H9 (cell line): ENCODE measurements at regions not wholly inside any gene's neighbourhood (a gene's known extent, or its start where the extent isn't known, plus 50 kb on each side); places are given as distances from the start of the nearest gene placed in this dataset.

Source experiments
- DNase-seq: peaks from one replicate; pipeline ENCODE4 v3.0.0-alpha.2; 2017
- H2AFZ ChIP-seq: one replicate; pipeline ENCODE4 v1.6.1; 2013; ENCODE audit warnings: mild to moderate bottlenecking, low read length, control low read depth, moderate library complexity
- H2AK5ac ChIP-seq: 2 replicates; pipeline ENCODE4 v1.6.1; 2013; ENCODE audit warnings: low read length, control low read depth, mixed read lengths; ENCODE audit not compliant: insufficient read length
- H2BK120ac ChIP-seq: one replicate; pipeline ENCODE4 v1.6.1; 2013; ENCODE audit warnings: low read depth, mild to moderate bottlenecking, low read length, control low read depth, inconsistent platforms; ENCODE audit not compliant: poor library complexity, severe bottlenecking
- H2BK12ac ChIP-seq: 2 replicates; pipeline ENCODE4 v1.6.1; 2013; ENCODE audit warnings: low read length, control low read depth, mixed read lengths, low read depth; ENCODE audit not compliant: insufficient read length
- H2BK15ac ChIP-seq: 2 replicates; pipeline ENCODE4 v1.6.1; 2013; ENCODE audit warnings: low read depth, low read length, control low read depth
- H2BK20ac ChIP-seq: one replicate; pipeline ENCODE4 v1.6.1; 2013; ENCODE audit warnings: low read depth, mild to moderate bottlenecking, low read length, control low read depth, inconsistent platforms; ENCODE audit not compliant: poor library complexity, severe bottlenecking
- H2BK5ac ChIP-seq: 2 replicates; pipeline ENCODE4 v1.6.1; 2013; ENCODE audit warnings: low read length, control low read depth, mixed read lengths; ENCODE audit not compliant: insufficient read length
- H3K14ac ChIP-seq: 2 replicates; pipeline ENCODE4 v1.6.1; 2013; ENCODE audit warnings: low read length, control low read depth; ENCODE audit not compliant: insufficient read depth
- H3K18ac ChIP-seq: 2 replicates; pipeline ENCODE4 v1.6.1; 2013; ENCODE audit warnings: low read depth, mild to moderate bottlenecking, mixed read lengths, low read length, control low read depth; ENCODE audit not compliant: insufficient read length
- H3K23ac ChIP-seq: 2 replicates; pipeline ENCODE4 v1.6.1; 2013; ENCODE audit warnings: low read length, control low read depth, mixed read lengths, low read depth; ENCODE audit not compliant: insufficient read length
- H3K23me2 ChIP-seq: 2 replicates; pipeline ENCODE4 v1.6.1; 2013; ENCODE audit warnings: low read depth, mild to moderate bottlenecking, mixed read lengths, low read length, control low read depth; ENCODE audit not compliant: insufficient read length, poor library complexity, severe bottlenecking
- H3K27ac ChIP-seq: 2 replicates; pipeline ENCODE4 v1.5.1; 2013; ENCODE audit warnings: low read length, control low read depth, mixed read lengths, low read depth; ENCODE audit not compliant: insufficient read length
- H3K27me3 ChIP-seq: 2 replicates; pipeline ENCODE4 v1.6.1; 2013; ENCODE audit warnings: low read length, control low read depth, inconsistent platforms; ENCODE audit not compliant: insufficient read depth
- H3K4ac ChIP-seq: 2 replicates; pipeline ENCODE4 v1.6.1; 2013; ENCODE audit warnings: low read depth, mild to moderate bottlenecking, control low read depth, inconsistent platforms, low read length, moderate library complexity
- H3K4me1 ChIP-seq: 2 replicates; pipeline ENCODE4 v1.6.1; 2013; ENCODE audit warnings: low read length, control low read depth, inconsistent platforms; ENCODE audit not compliant: insufficient read depth
- H3K4me2 ChIP-seq: 2 replicates; pipeline ENCODE4 v1.6.1; 2013; ENCODE audit warnings: low read length, control low read depth, mixed read lengths; ENCODE audit not compliant: insufficient read length, insufficient read depth
- H3K56ac ChIP-seq: 2 replicates; pipeline ENCODE4 v1.6.1; 2013; ENCODE audit warnings: low read depth, mild to moderate bottlenecking, mixed read lengths, low read length, control low read depth; ENCODE audit not compliant: insufficient read length
- H3K79me1 ChIP-seq: 2 replicates; pipeline ENCODE4 v1.6.1; 2013; ENCODE audit warnings: low read depth, mild to moderate bottlenecking, moderate library complexity, low read length, control low read depth, inconsistent platforms; ENCODE audit not compliant: insufficient read depth, poor library complexity, severe bottlenecking
- H3K79me2 ChIP-seq: 2 replicates; pipeline ENCODE4 v1.6.1; 2013; ENCODE audit warnings: low read length, control low read depth, inconsistent platforms; ENCODE audit not compliant: insufficient read depth
- H3K9ac ChIP-seq: 2 replicates; pipeline ENCODE4 v1.6.1; 2013; ENCODE audit warnings: low read length, control low read depth, mixed read lengths; ENCODE audit not compliant: insufficient read length; ENCODE audit errors: extremely low read depth
- H3K9me3 ChIP-seq: one replicate; pipeline ENCODE4 v1.6.1; 2013; ENCODE audit warnings: low read depth, low read length, inconsistent platforms; ENCODE audit not compliant: control insufficient read depth
- H3T11ph ChIP-seq: one replicate; pipeline ENCODE4 v1.6.1; 2013; ENCODE audit warnings: mild to moderate bottlenecking, low read length, control low read depth, inconsistent platforms
- H4K20me1 ChIP-seq: one replicate; pipeline ENCODE4 v1.6.1; 2013; ENCODE audit not compliant: control insufficient read depth, insufficient read length, insufficient read depth
- H4K5ac ChIP-seq: 2 replicates; pipeline ENCODE4 v1.6.1; 2013; ENCODE audit warnings: low read depth, mild to moderate bottlenecking, mixed read lengths, low read length, control low read depth; ENCODE audit not compliant: insufficient read length
- H4K8ac ChIP-seq: replicated peaks from 2 replicates; pipeline ENCODE4 v1.6.1; 2013; ENCODE audit warnings: low read length, control low read depth, mixed read lengths, low read depth; ENCODE audit not compliant: insufficient read length
- H4K91ac ChIP-seq: 2 replicates; pipeline ENCODE4 v1.6.1; 2013; ENCODE audit warnings: low read depth, mild to moderate bottlenecking, moderate library complexity, mixed read lengths, low read length, control low read depth; ENCODE audit not compliant: insufficient read length
- H3K27ac Mint-ChIP-seq, 3 experiments: 2 replicates in 2 of 3; 3 replicates in 1 of 3; pipeline ENCODE4 v1.8.0; 2020 to 2021; ENCODE audit warnings: mixed read lengths in 3 of 3, mild to moderate bottlenecking in 1 of 3, moderate library complexity in 1 of 3
- H3K27me3 Mint-ChIP-seq: 2 replicates; pipeline ENCODE4 v1.8.0; 2021; ENCODE audit warnings: low read depth, mild to moderate bottlenecking, moderate library complexity, mixed read lengths
- H3K36me3 Mint-ChIP-seq, 3 experiments: 2 replicates in 2 of 3; 3 replicates in 1 of 3; pipeline ENCODE4 v1.8.0; 2020 to 2021; ENCODE audit warnings: low read depth in 3 of 3, mixed read lengths in 3 of 3; ENCODE audit not compliant: insufficient read depth in 1 of 3
- H3K4me1 Mint-ChIP-seq, 2 experiments: 2 replicates each; pipeline ENCODE4 v1.8.0; 2020; ENCODE audit warnings: mixed read lengths in 2 of 2
- H3K4me3 Mint-ChIP-seq, 2 experiments: 2 replicates in 1 of 2; 3 replicates in 1 of 2; pipeline ENCODE4 v1.8.0; 2020 to 2021; ENCODE audit warnings: mild to moderate bottlenecking in 2 of 2, mixed read lengths in 2 of 2, moderate library complexity in 1 of 2
- H3K9me3 Mint-ChIP-seq, 2 experiments: 2 replicates in 1 of 2; 3 replicates in 1 of 2; pipeline ENCODE4 v1.8.0; 2020; ENCODE audit warnings: mild to moderate bottlenecking in 2 of 2, mixed read lengths in 2 of 2, moderate library complexity in 1 of 2
- CTCF ChIP-seq: fragments of 200-600 bp; sonication (generic); conservative IDR thresholded peaks from 3 replicates; pipeline ENCODE4 v1.8.0; 2021; ENCODE audit warnings: antibody characterized with exemption, mild to moderate bottlenecking
- WGBS: extraction: QIAGEN DNeasy Blood & Tissue Kit; methylation state at CpG from one replicate; pipeline ENCODE4 v1.1.7; 2013; ENCODE audit warnings: missing lambda C conversion rate, low lambda C conversion rate, mixed read lengths; ENCODE audit not compliant: insufficient read length; ENCODE audit errors: extremely low coverage; 5-methylcytosine and 5-hydroxymethylcytosine counted together

GRCh38 chr2:18976168-18976961, 382.1 kb downstream of the OSR1 start:
- no peak overlapping the region for H2AFZ ChIP-seq
- no peaks in the 10 kb centered on the region for H3K27me3 ChIP-seq
- no peak overlapping the region for H2BK15ac ChIP-seq
- H4K5ac ChIP-seq = no peak overlapping the region
- H3K36me3 Mint-ChIP-seq = no peaks in the 10 kb centered on the region
- H3K23me2 ChIP-seq = no peaks in the 10 kb centered on the region
- H3K4me1 ChIP-seq = no peaks in the 10 kb centered on the region; the same call in 1 of the 2 replicates
- H3K4me2 ChIP-seq = no peak overlapping the region
- H3K56ac ChIP-seq = no peak overlapping the region
- no peak overlapping the region for H3K4ac ChIP-seq
- H2BK5ac ChIP-seq = no peak overlapping the region
- H2BK20ac ChIP-seq = no peak overlapping the region
- no peak overlapping the region for H3K14ac ChIP-seq
- no peak overlapping the region for H3T11ph ChIP-seq
- peak overlapping the region in 1 of 3 experiments; percentile 14; a peak in 3 of 7 replicates for H3K27ac Mint-ChIP-seq
- H3K9me3 Mint-ChIP-seq = no peaks in the 10 kb centered on the region
- no peak overlapping the region for H3K18ac ChIP-seq
- H3K27ac ChIP-seq = no peak overlapping the region
- H4K91ac ChIP-seq = no peak overlapping the region
- H2BK120ac ChIP-seq = no peak overlapping the region
- peaks cover 21 to 22% of the 10 kb centered on the region in 2 experiments for H3K4me1 Mint-ChIP-seq
- H3K27me3 Mint-ChIP-seq = no peaks in the 10 kb centered on the region
- no peaks in the 10 kb centered on the region for H3K79me1 ChIP-seq
- H3K79me2 ChIP-seq = no peaks in the 10 kb centered on the region
- no peak for TF ChIP-seq CTCF
- no peak overlapping the region for H3K23ac ChIP-seq
- H4K20me1 ChIP-seq = no peaks in the 10 kb centered on the region
- DNase-seq = no peak
- no CpG with 5 or more reads among the region's 14 CpGs for WGBS
- no peak overlapping the region for H4K8ac ChIP-seq
- H3K4me3 Mint-ChIP-seq = no peak overlapping the region
- no peaks in the 10 kb centered on the region for H3K9me3 ChIP-seq
- H2BK12ac ChIP-seq = no peak overlapping the region
- H3K9ac ChIP-seq = no peak overlapping the region
- no peak overlapping the region for H2AK5ac ChIP-seq
